Activated CD8-positive, alpha-beta T cell treated with anti-CD3 and anti-CD28 coated beads for 36 hours (primary cell): ENCODE measurements at regions not wholly inside any gene's neighbourhood (a gene's known extent, or its start where the extent isn't known, plus 50 kb on each side); places are given as distances from the start of the nearest gene placed in this dataset.

Source experiments
- ATAC-seq: fragments of 200-7000 bp; cut with Tn5 transposase; one replicate; pipeline ENCODE4 v1.10.0; 2021; ENCODE audit warnings: mild to moderate bottlenecking, moderate library complexity
- CTCF ChIA-PET: fragments of 350-600 bp; sonication (Branson Sonifier 250); formaldehyde crosslinking; loops from one replicate; lab custom pipeline; 2021; ENCODE audit warnings: antibody characterized with exemption; lab: Charles Lee
- POLR2A ChIA-PET: fragments of 350-600 bp; sonication (Branson Sonifier 250); formaldehyde crosslinking; loops from one replicate; lab custom pipeline; 2021; ENCODE audit warnings: antibody characterized with exemption; lab: Charles Lee
- DNase-seq: peaks from one replicate; pipeline ENCODE4 v3.0.0-alpha.2; 2020
- H3K27ac Mint-ChIP-seq: one replicate; pipeline ENCODE4 v1.8.0; 2021; ENCODE audit warnings: mild to moderate bottlenecking, mixed read lengths
- H3K27me3 Mint-ChIP-seq: one replicate; pipeline ENCODE4 v1.8.0; 2021; ENCODE audit warnings: mixed read lengths
- H3K36me3 Mint-ChIP-seq: one replicate; pipeline ENCODE4 v1.8.0; 2021; ENCODE audit warnings: low read depth, mixed read lengths
- H3K4me1 Mint-ChIP-seq: one replicate; pipeline ENCODE4 v1.8.0; 2021; ENCODE audit warnings: low read depth, mixed read lengths
- H3K4me3 Mint-ChIP-seq: one replicate; pipeline ENCODE4 v1.8.0; 2021; ENCODE audit warnings: mild to moderate bottlenecking, moderate library complexity, mixed read lengths
- H3K9me3 Mint-ChIP-seq: one replicate; pipeline ENCODE4 v1.8.0; 2021; ENCODE audit warnings: mixed read lengths
- CTCF ChIP-seq: fragments of 200-600 bp; IDR thresholded peaks from one replicate; pipeline ENCODE4 v1.8.0; 2022; ENCODE audit warnings: antibody characterized with exemption, mild to moderate bottlenecking
- intact Hi-C: fragments of 100-400 bp; cut with micrococcal nuclease; formaldehyde crosslinking; loops from one replicate; pipeline ENCODE4 v1.10.0; 2022

DNA sequence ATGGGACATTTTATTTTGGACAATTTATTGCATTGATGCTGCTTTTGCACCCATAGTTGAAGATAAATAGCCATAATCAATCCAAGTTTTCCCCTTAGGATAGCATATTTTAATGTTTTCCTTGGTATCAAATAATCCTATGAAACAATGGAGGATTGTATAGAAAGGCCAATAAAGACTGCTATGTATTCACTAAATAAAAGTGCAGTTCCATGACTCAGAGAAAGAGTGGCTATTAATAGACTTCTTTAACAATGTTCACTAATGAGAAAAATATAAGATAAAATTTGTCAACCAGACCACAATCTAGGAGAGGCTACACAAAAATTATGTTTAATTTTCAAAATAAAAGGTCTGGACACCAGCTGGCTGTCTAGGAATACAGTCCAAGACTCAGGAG lies 560.9 kb upstream of the AGTR1 start:
- POLR2A ChIA-PET = no interaction called here
- H3K27ac Mint-ChIP-seq = no peak overlapping the region
- DNase-seq (no peak), ATAC-seq (no peak)
- H3K4me3 Mint-ChIP-seq = no peak overlapping the region
- H3K4me1 Mint-ChIP-seq = no peaks in the 10 kb centered on the region
- intact Hi-C loops = no loop called here
- H3K27me3 Mint-ChIP-seq = no peaks in the 10 kb centered on the region
- peaks cover 4% of the 10 kb centered on the region for H3K9me3 Mint-ChIP-seq
- CTCF ChIA-PET = no interaction called here
- no peaks in the 10 kb centered on the region for H3K36me3 Mint-ChIP-seq
- TF ChIP-seq CTCF = no peak

DNA sequence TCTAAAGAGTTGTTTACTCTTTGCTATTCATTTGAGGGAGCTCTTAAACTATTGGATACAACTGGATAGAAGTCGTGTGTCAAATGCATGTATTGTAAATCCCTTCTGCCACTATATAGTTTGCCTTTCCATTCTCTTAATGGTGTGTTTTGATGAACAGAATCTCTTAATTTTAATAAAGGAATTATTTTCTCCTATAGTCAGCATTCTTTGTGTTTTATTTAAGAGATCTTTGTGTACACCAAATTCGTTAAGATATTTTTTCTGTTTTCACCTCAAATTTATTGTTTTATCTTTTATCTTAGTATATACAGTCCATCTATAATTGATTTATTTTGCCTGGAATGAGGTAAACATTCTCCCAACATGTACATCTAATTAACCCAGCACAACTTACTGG lies 551.5 kb upstream of the AGTR1 start:
- Mint-ChIP-seq H3K27me3 (no peaks in the 10 kb centered on the region), H3K36me3 (no peaks in the 10 kb centered on the region), H3K9me3 (no peaks in the 10 kb centered on the region), H3K4me1 (no peaks in the 10 kb centered on the region), H3K4me3 (no peak overlapping the region), H3K27ac (no peak overlapping the region)
- ATAC-seq (no peak), DNase-seq (no peak)
- ChIA-PET POLR2A (no interaction called here), CTCF (no interaction called here)
- no peak for TF ChIP-seq CTCF
- intact Hi-C loops = no loop called here

GRCh38 chr3:148146947-148147826 lies 550.5 kb upstream of the AGTR1 start:
- DNase-seq (no peak), ATAC-seq (no peak)
- H3K9me3 Mint-ChIP-seq = no peaks in the 10 kb centered on the region
- TF ChIP-seq CTCF = no peak
- H3K4me1 Mint-ChIP-seq = no peaks in the 10 kb centered on the region
- intact Hi-C loops = no loop called here
- no peak overlapping the region for H3K27ac Mint-ChIP-seq
- no peaks in the 10 kb centered on the region for H3K36me3 Mint-ChIP-seq
- CTCF ChIA-PET = no interaction called here
- H3K27me3 Mint-ChIP-seq = no peaks in the 10 kb centered on the region
- H3K4me3 Mint-ChIP-seq = no peak overlapping the region
- POLR2A ChIA-PET = no interaction called here

- intact Hi-C loops = no loop called here
- no peaks in the 10 kb centered on the region for H3K27me3 Mint-ChIP-seq
- no peaks in the 10 kb centered on the region for H3K36me3 Mint-ChIP-seq
Measured at GRCh38 chr3:148147903-148148302, 549.8 kb upstream of the AGTR1 start.

More at GRCh38 chr3:148147903-148148302, 549.8 kb upstream of the AGTR1 start:
- Mint-ChIP-seq H3K27ac (no peak overlapping the region), H3K9me3 (no peaks in the 10 kb centered on the region), H3K4me1 (no peaks in the 10 kb centered on the region), H3K4me3 (no peak overlapping the region)
- ATAC-seq (no peak), DNase-seq (no peak)
- no peak for TF ChIP-seq CTCF
- ChIA-PET CTCF (no interaction called here), POLR2A (no interaction called here)
